Activated B cell treated with CpG ODN at 0.5 μM for 24 hours (primary cell): ENCODE measurements at regions not wholly inside any gene's neighbourhood (a gene's known extent, or its start where the extent isn't known, plus 50 kb on each side); places are given as distances from the start of the nearest gene placed in this dataset.

Source experiments
- ATAC-seq: fragments of 200-7000 bp; cut with Tn5 transposase; one replicate; pipeline ENCODE4 v1.10.0; 2021; ENCODE audit warnings: low read depth, mild to moderate bottlenecking, moderate library complexity
- CTCF ChIA-PET: fragments of 350-600 bp; sonication (Branson Sonifier 250); formaldehyde crosslinking; loops from one replicate; lab custom pipeline; 2021; ENCODE audit warnings: antibody characterized with exemption; lab: Charles Lee
- POLR2A ChIA-PET: fragments of 350-600 bp; sonication (Branson Sonifier 250); formaldehyde crosslinking; loops from one replicate; lab custom pipeline; 2021; ENCODE audit warnings: antibody characterized with exemption; lab: Charles Lee
- DNase-seq: peaks from one replicate; pipeline ENCODE4 v3.0.0; 2022
- H3K27ac Mint-ChIP-seq: one replicate; pipeline ENCODE4 v1.8.0; 2020; ENCODE audit warnings: mixed read lengths
- H3K27me3 Mint-ChIP-seq: one replicate; pipeline ENCODE4 v1.8.0; 2021; ENCODE audit warnings: mixed read lengths
- H3K36me3 Mint-ChIP-seq: one replicate; pipeline ENCODE4 v1.8.0; 2021; ENCODE audit warnings: low read depth, mixed read lengths
- H3K4me1 Mint-ChIP-seq: one replicate; pipeline ENCODE4 v1.8.0; 2021; ENCODE audit warnings: mixed read lengths
- H3K4me3 Mint-ChIP-seq: one replicate; pipeline ENCODE4 v1.8.0; 2020; ENCODE audit warnings: mild to moderate bottlenecking, mixed read lengths
- H3K9me3 Mint-ChIP-seq: one replicate; pipeline ENCODE4 v1.8.0; 2020; ENCODE audit warnings: mixed read lengths
- intact Hi-C: fragments of 100-400 bp; cut with micrococcal nuclease; formaldehyde crosslinking; loops from one replicate; pipeline ENCODE4 v1.15.1; 2024
- TF ChIP-seq, protein P1 (sequence below): fragments of 200-600 bp; IDR thresholded peaks from one replicate; pipeline ENCODE4 v1.8.0; 2022; ENCODE audit warnings: antibody characterized with exemption, mild to moderate bottlenecking

DNA sequence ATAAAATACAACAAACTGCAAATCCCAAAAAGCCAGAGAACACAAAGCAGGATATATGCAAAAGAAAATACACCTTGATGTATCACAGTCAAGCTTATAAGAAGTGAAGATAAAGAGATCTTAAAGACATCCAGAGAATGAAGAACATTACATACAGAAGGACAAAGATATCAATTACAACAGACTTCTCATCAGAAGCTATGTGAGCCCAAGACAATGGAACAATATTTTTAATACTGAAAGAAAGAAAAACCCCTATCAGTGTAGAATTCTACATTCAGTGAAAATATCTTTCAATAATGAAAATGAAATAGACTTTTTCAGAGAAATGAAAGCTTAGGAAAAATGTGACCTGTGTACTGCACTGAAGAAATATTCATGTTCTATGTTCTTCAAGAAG, 104.5 kb upstream of the PHACTR3 start:
- H3K36me3 Mint-ChIP-seq: no peaks in the 10 kb centered on the region
- POLR2A ChIA-PET: no interaction called here
- ATAC-seq (no peak), DNase-seq (no peak)
- intact Hi-C loops: loop anchor here (5.0 kb wide), 1 partner anchor 428 kb away; no protein-coding TSS in a partner anchor
- no peak overlapping the region for H3K4me3 Mint-ChIP-seq
- CTCF ChIA-PET: no interaction called here
- H3K9me3 Mint-ChIP-seq: peaks cover 12% of the 10 kb centered on the region
- H3K27ac Mint-ChIP-seq: no peak overlapping the region
- peaks cover 18% of the 10 kb centered on the region for H3K27me3 Mint-ChIP-seq
- TF ChIP-seq, protein P1, sequence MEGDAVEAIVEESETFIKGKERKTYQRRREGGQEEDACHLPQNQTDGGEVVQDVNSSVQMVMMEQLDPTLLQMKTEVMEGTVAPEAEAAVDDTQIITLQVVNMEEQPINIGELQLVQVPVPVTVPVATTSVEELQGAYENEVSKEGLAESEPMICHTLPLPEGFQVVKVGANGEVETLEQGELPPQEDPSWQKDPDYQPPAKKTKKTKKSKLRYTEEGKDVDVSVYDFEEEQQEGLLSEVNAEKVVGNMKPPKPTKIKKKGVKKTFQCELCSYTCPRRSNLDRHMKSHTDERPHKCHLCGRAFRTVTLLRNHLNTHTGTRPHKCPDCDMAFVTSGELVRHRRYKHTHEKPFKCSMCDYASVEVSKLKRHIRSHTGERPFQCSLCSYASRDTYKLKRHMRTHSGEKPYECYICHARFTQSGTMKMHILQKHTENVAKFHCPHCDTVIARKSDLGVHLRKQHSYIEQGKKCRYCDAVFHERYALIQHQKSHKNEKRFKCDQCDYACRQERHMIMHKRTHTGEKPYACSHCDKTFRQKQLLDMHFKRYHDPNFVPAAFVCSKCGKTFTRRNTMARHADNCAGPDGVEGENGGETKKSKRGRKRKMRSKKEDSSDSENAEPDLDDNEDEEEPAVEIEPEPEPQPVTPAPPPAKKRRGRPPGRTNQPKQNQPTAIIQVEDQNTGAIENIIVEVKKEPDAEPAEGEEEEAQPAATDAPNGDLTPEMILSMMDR: no peak
- no peaks in the 10 kb centered on the region for H3K4me1 Mint-ChIP-seq

DNA sequence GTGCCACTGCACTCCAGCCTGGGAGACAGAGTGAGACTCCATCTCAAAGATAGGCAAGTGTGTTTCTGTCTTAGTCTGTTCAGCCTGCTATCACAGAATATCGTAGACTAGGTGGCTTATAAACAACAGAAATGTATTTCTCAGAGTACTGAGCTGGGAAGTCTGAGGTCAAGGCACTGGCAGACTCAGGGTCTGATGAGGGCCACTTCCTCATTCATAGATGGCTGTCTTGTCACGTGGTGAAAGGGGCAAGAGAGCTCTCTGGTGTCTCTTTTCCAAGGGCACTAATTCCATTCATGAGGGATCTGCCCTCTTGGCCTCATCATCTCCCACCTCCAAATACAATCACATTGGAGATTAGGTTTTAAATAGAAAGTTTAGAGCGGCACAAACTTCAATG, 95.6 kb upstream of the PHACTR3 start:
- no peaks in the 10 kb centered on the region for H3K4me1 Mint-ChIP-seq
- peaks cover 9% of the 10 kb centered on the region for H3K27me3 Mint-ChIP-seq
- H3K36me3 Mint-ChIP-seq: no peaks in the 10 kb centered on the region
- TF ChIP-seq, protein P1: no peak
- H3K27ac Mint-ChIP-seq: no peak overlapping the region
- ATAC-seq (no peak), DNase-seq (no peak)
- ChIA-PET CTCF (interaction anchor here (1.1 kb wide), 1 partner anchor 13 kb away, joined by 4 read pairs; no protein-coding TSS in a partner anchor), POLR2A (no interaction called here)
- H3K4me3 Mint-ChIP-seq: no peak overlapping the region
- peaks cover 2% of the 10 kb centered on the region for H3K9me3 Mint-ChIP-seq
- intact Hi-C loops: no loop called here

DNA sequence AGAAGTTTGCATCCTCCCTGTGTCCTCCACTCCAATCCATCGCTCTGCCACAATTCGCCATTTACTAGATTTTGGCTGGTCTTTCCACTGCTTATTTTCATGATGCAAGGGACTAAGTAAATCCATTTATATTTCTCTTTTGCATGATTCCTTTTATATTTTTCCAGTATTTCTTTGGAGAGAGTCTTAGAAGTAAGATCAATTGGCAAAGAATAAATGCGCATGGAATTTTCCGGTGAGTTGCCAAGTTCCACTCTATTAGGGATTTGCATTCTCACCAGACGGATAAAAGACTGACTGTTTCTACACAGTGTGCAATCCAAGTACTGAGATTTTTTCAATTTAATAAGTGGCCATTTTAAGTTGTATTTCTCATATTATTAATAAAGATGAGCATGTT, 91.7 kb upstream of the PHACTR3 start:
- ATAC-seq (no peak), DNase-seq (no peak)
- ChIA-PET POLR2A (no interaction called here), CTCF (no interaction called here)
- Mint-ChIP-seq H3K4me3 (no peak overlapping the region), H3K4me1 (no peaks in the 10 kb centered on the region), H3K27ac (no peak overlapping the region), H3K9me3 (no peaks in the 10 kb centered on the region), H3K36me3 (no peaks in the 10 kb centered on the region), H3K27me3 (peaks cover 38% of the 10 kb centered on the region)
- TF ChIP-seq, protein P1: no peak
- intact Hi-C loops: no loop called here

DNA sequence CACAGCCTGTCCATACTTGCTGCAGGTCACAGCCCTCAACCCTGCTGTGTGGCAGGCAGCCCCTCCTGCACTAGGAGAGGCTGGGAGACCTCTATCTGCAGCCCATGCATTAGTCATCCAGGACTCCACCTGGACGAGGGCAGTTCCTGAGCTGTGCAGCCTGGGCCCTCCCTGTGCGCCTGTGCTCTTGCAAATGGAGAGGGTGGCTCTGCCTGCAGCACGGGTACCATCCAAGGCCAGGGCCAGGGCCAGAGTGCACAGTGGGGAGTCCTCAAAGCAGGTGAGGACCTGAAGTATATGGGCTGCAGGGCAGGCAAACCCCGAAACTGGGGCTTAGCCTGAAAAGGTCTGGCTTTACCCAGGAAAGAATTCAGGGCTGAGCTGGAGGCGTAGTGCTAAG, 89.8 kb upstream of the PHACTR3 start:
- Mint-ChIP-seq H3K27me3 (peaks cover 48% of the 10 kb centered on the region), H3K36me3 (no peaks in the 10 kb centered on the region), H3K27ac (no peak overlapping the region), H3K4me3 (no peak overlapping the region), H3K9me3 (no peaks in the 10 kb centered on the region), H3K4me1 (no peaks in the 10 kb centered on the region)
- ChIA-PET POLR2A (no interaction called here), CTCF (interaction anchor here (1.3 kb wide), 1 partner anchor 10 kb away, joined by 3 read pairs; no protein-coding TSS in a partner anchor)
- ATAC-seq (no peak), DNase-seq (no peak)
- intact Hi-C loops: no loop called here
- TF ChIP-seq, protein P1: no peak

DNA sequence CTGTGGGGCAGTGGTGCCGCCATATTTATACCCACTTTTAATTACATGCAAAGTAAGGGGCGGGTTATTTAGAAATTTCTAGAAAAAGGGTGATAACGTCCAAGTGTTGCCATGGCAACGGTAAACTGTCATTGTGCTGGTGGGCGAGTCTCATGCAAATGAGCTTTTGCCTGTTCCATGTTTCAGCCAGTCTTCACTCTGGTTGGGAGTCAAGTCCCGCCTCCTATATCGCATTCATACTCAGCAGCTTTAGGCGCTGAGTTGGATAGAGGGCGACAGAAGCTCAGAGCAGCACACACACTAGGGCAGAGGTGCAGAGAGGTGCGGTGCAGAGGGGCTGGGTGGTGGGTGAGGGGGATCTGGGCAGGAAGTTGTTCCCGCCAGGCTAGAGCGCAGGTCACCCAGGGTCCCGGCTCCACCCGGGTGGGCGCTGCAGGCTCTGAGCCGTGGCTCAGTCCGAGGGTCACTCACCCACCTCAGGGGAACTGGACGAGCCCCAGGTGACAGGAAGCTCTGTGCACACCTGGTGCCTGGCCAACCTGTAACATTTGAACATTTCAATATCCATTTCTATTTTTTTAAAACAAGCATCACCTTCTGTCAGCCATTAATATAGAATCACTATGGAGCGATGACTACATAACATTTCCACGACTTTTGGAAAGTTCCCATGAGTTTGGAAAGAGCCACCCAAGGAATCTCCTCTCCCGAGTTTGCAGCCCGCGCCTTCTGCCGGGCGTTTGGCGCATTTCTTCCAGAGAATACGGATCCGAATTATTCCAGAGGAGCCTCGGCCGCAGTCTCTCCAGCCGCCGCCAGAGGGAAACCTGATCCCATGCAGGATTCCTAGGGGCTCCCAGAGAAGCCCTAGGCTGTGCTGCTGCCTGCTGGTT, 89.1 kb upstream of the PHACTR3 start:
- ATAC-seq (no peak), DNase-seq (no peak)
- H3K27me3 Mint-ChIP-seq: peaks cover 50% of the 10 kb centered on the region
- H3K9me3 Mint-ChIP-seq: no peaks in the 10 kb centered on the region
- no peak overlapping the region for H3K4me3 Mint-ChIP-seq
- no peaks in the 10 kb centered on the region for H3K36me3 Mint-ChIP-seq
- ChIA-PET CTCF (interaction anchor here (1.3 kb wide), 1 partner anchor 10 kb away, joined by 3 read pairs; no protein-coding TSS in a partner anchor), POLR2A (no interaction called here)
- H3K4me1 Mint-ChIP-seq: no peaks in the 10 kb centered on the region
- TF ChIP-seq, protein P1: no peak
- H3K27ac Mint-ChIP-seq: no peak overlapping the region
- intact Hi-C loops: no loop called here
